GM12878 (cell line): ENCODE measurements at regions not wholly inside any gene's neighbourhood (a gene's known extent, or its start where the extent isn't known, plus 50 kb on each side); places are given as distances from the start of the nearest gene placed in this dataset.

Source experiments
- ATAC-seq: fragments of 200-7000 bp; cut with Tn5 transposase; 3 replicates; pipeline ENCODE4 v1.9.1; 2020; ENCODE audit warnings: mild to moderate bottlenecking, moderate library complexity
- BruUV-seq: library from RNA; stranded (reverse); fragments of 400-500 nt; replicated peaks from 2 replicates; lab custom pipeline; 2021; lab: Mats Ljungman, UMichigan
- CTCF ChIA-PET: fragments of 300-600 bp; sonication (Branson Sonifier 250); formaldehyde crosslinking; extraction: SDS; loops from one replicate; lab custom pipeline; 2021; ENCODE audit warnings: inconsistent platforms; lab: Yijun Ruan, JAX
- POLR2A ChIA-PET: fragments of 350-600 bp; formaldehyde crosslinking; extraction: SDS; loops from one replicate; lab custom pipeline; 2021; ENCODE audit warnings: inconsistent platforms; lab: Charles Lee
- RAD21 ChIA-PET: fragments of 300-600 bp; sonication (Branson Sonifier 250); formaldehyde crosslinking; loops from one replicate; lab custom pipeline; 2023; ENCODE audit warnings: antibody characterized with exemption; ENCODE audit not compliant: unreplicated experiment; lab: Charles Lee
- SMC1A ChIA-PET: fragments of 300-600 bp; sonication (Branson Sonifier 250); formaldehyde crosslinking; loops from one replicate; lab custom pipeline; 2023; ENCODE audit not compliant: unreplicated experiment, uncharacterized antibody; lab: Charles Lee
- DNase-seq: peaks from one replicate; pipeline ENCODE4 v3.0.0-alpha.2; 2011; ENCODE audit warnings: low read depth, low spot score
- FAIRE-seq: peaks from 3 replicates; lab custom pipeline; 2011; peaks lifted over from hg19 to GRCh38; lab: Jason Lieb, UNC
- H2AFZ ChIP-seq: 2 replicates; pipeline ENCODE4 v1.6.0; 2011; ENCODE audit warnings: low read depth, low read length, control low read depth; ENCODE audit not compliant: control insufficient read depth
- H3K27ac ChIP-seq: 2 replicates; pipeline ENCODE4 v1.5.1; 2011; ENCODE audit warnings: control low read depth; ENCODE audit not compliant: control insufficient read depth, insufficient read depth
- H3K27me3 ChIP-seq, 2 experiments: replicated peaks in 1 of 2; 2 replicates each; pipeline versions ENCODE4 v1.6.0 to v1.6.1; 2011; ENCODE audit warnings: low read length in 1 of 2; ENCODE audit not compliant: control insufficient read depth in 2 of 2, insufficient read depth in 2 of 2
- H3K36me3 ChIP-seq, 2 experiments: 2 replicates each; pipeline ENCODE4 v1.5.1; 2011; ENCODE audit warnings: low read length in 1 of 2; ENCODE audit not compliant: control insufficient read depth in 2 of 2, insufficient read depth in 2 of 2
- H3K4me1 ChIP-seq: 2 replicates; pipeline ENCODE4 v1.6.1; 2011; ENCODE audit warnings: mild to moderate bottlenecking, low read length, moderate library complexity, mixed read lengths; ENCODE audit not compliant: control insufficient read depth, insufficient read depth
- H3K4me2 ChIP-seq: 2 replicates; pipeline ENCODE4 v1.6.0; 2011; ENCODE audit warnings: control low read depth; ENCODE audit not compliant: control insufficient read depth, insufficient read depth
- H3K4me3 ChIP-seq: fragments of 200-600 bp; sonication (generic); 2 replicates; pipeline ENCODE4 v1.5.1; 2016
- H3K79me2 ChIP-seq: 2 replicates; pipeline ENCODE4 v1.6.0; 2011; ENCODE audit warnings: low read length; ENCODE audit not compliant: control insufficient read depth, insufficient read depth
- H3K9ac ChIP-seq: 2 replicates; pipeline ENCODE4 v1.8.0; 2011; ENCODE audit warnings: low read length, control low read depth, mixed read lengths; ENCODE audit not compliant: control insufficient read depth, insufficient read depth
- H3K9me3 ChIP-seq: replicated peaks from 3 replicates; pipeline ENCODE4 v1.5.1; 2011; ENCODE audit warnings: mild to moderate bottlenecking, low read length; ENCODE audit not compliant: control insufficient read depth, insufficient read depth
- H4K20me1 ChIP-seq: 2 replicates; pipeline ENCODE4 v1.6.0; 2011; ENCODE audit not compliant: control insufficient read depth, insufficient read depth
- CREM ChIP-seq: IDR thresholded peaks from 2 replicates; pipeline ENCODE4 v1.6.1; 2014; ENCODE audit warnings: antibody characterized with exemption, low read depth
- EP300 ChIP-seq, 2 experiments: fragments of 150-350 bp in 1 of 2; IDR thresholded peaks; 2 replicates each; pipeline ENCODE4 v1.6.1; 2011 to 2012; ENCODE audit warnings: low read depth in 2 of 2, low read length in 2 of 2, borderline replicate concordance in 1 of 2, improper control_type of control experiment in 1 of 2, inconsistent platforms in 1 of 2; ENCODE audit not compliant: control insufficient read depth in 1 of 2
- FOXK2 ChIP-seq: fragments of 450-650 bp; IDR thresholded peaks from 2 replicates; pipeline ENCODE4 v1.6.1; 2017; ENCODE audit warnings: mild to moderate bottlenecking, moderate library complexity
- HDAC6 ChIP-seq: fragments of 200-600 bp; sonication (generic); IDR thresholded peaks from one replicate; pipeline ENCODE4 v1.8.0; 2017; ENCODE audit warnings: antibody characterized with exemption; ENCODE audit not compliant: unreplicated experiment
- IKZF2 ChIP-seq, 2 experiments: fragments of 450-650 bp; IDR thresholded peaks; 2 replicates each; pipeline ENCODE4 v1.6.1; 2017; ENCODE audit warnings: mild to moderate bottlenecking in 2 of 2, moderate library complexity in 2 of 2
- IRF4 ChIP-seq: IDR thresholded peaks from 2 replicates; pipeline ENCODE4 v1.6.1; 2011; ENCODE audit warnings: low read depth, low read length
- JUND ChIP-seq: IDR thresholded peaks from 2 replicates; pipeline ENCODE4 v1.6.1; 2012; ENCODE audit warnings: low read depth, mild to moderate bottlenecking, low read length, improper control_type of control experiment, moderate library complexity
- MTA3 ChIP-seq: IDR thresholded peaks from 2 replicates; pipeline ENCODE4 v1.6.1; 2012; ENCODE audit warnings: low read length, inconsistent platforms, borderline replicate concordance
- NR2C2 ChIP-seq: IDR thresholded peaks from 2 replicates; pipeline ENCODE4 v1.6.1; 2011; ENCODE audit warnings: borderline replicate concordance, low read depth; ENCODE audit not compliant: control insufficient read depth, insufficient read length
- PAX8 ChIP-seq: fragments of 450-650 bp; IDR thresholded peaks from 2 replicates; pipeline ENCODE4 v1.6.1; 2017; ENCODE audit warnings: mild to moderate bottlenecking, moderate library complexity
- SIN3A ChIP-seq: IDR thresholded peaks from 2 replicates; pipeline ENCODE4 v1.6.1; 2012; ENCODE audit warnings: low read depth, low read length, improper control_type of control experiment
- SMC3 ChIP-seq: IDR thresholded peaks from 2 replicates; pipeline ENCODE4 v1.6.1; 2011; ENCODE audit warnings: low read length, improper control_type of control experiment, borderline replicate concordance
- YY1 ChIP-seq: IDR thresholded peaks from 2 replicates; pipeline ENCODE4 v1.6.1; 2011; ENCODE audit warnings: low read depth, mild to moderate bottlenecking, low read length
- ZNF622 ChIP-seq: fragments of 450-650 bp; IDR thresholded peaks from 2 replicates; pipeline ENCODE4 v1.6.1; 2017; ENCODE audit warnings: mild to moderate bottlenecking, inconsistent platforms
- WGBS: methylation state at CpG from one replicate; pipeline ENCODE4 v1.1.6; 2016; ENCODE audit warnings: low lambda C conversion rate; ENCODE audit not compliant: insufficient replicate concordance, insufficient coverage; ENCODE audit errors: missing lambda C conversion rate; 5-methylcytosine and 5-hydroxymethylcytosine counted together
- in situ Hi-C: fragments of 300-500 bp; cut with MboI; formaldehyde crosslinking; loops from 9 replicates; pipeline ENCODE4 v1.14.3; 2018; ENCODE audit warnings: mixed read lengths
- intact Hi-C: fragments of 100-400 bp; cut with micrococcal nuclease; formaldehyde crosslinking; loops from one replicate; pipeline ENCODE4 v1.14.2; 2022; ENCODE audit not compliant: unreplicated experiment
- TF ChIP-seq, protein P1 (sequence below): fragments of 150-350 bp; IDR thresholded peaks from 2 replicates; pipeline ENCODE4 v1.6.1; 2016; ENCODE audit warnings: low read depth, low read length
- TF ChIP-seq, protein P2 (sequence below): IDR thresholded peaks from 2 replicates; pipeline ENCODE4 v1.6.1; 2012; ENCODE audit warnings: low read depth, low read length, improper control_type of control experiment

DNA sequence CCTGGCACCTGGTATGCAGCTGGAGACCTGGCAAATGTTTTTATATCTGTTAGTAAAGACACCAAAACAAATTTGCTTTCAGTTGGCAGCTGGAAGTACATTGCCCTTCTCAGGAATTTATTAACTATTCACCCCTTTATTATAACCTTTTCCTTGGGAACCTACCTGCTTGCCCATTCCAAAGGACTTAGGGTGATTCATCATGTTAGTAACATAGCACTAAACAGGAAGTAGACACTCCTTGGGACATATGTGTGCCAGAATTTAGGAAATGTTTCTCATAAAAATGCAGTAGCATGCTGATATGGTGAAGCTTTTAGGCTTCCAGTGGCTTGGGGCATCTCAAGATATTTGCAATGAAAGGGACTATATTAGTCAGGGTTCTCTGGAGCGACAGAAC is 184.2 kb downstream of the DMAC1 start:
- BruUV-seq, result no TSS peak
- intact Hi-C loops (no loop called here), in situ Hi-C loops (no loop called here)
- POLR2A ChIA-PET, result no interaction called here
- Histone ChIP-seq H3K4me2 (no peak overlapping the region), H3K27ac (no peak overlapping the region), H3K4me3 (no peak overlapping the region), H3K36me3 (no peaks in the 10 kb centered on the region), H3K79me2 (no peaks in the 10 kb centered on the region), H2AFZ (no peak overlapping the region), H3K9me3 (no peaks in the 10 kb centered on the region), H4K20me1 (no peaks in the 10 kb centered on the region)
- no peak for ATAC-seq
- CTCF ChIA-PET, result no interaction called here
- RAD21 ChIA-PET, result no interaction called here
- DNase-seq, result no peak
- SMC1A ChIA-PET, result no interaction called here
- no peak for FAIRE-seq
- TF ChIP-seq HDAC6 (no peak), ZNF622 (no peak), SMC3 (no peak)
- TF ChIP-seq, protein P1, sequence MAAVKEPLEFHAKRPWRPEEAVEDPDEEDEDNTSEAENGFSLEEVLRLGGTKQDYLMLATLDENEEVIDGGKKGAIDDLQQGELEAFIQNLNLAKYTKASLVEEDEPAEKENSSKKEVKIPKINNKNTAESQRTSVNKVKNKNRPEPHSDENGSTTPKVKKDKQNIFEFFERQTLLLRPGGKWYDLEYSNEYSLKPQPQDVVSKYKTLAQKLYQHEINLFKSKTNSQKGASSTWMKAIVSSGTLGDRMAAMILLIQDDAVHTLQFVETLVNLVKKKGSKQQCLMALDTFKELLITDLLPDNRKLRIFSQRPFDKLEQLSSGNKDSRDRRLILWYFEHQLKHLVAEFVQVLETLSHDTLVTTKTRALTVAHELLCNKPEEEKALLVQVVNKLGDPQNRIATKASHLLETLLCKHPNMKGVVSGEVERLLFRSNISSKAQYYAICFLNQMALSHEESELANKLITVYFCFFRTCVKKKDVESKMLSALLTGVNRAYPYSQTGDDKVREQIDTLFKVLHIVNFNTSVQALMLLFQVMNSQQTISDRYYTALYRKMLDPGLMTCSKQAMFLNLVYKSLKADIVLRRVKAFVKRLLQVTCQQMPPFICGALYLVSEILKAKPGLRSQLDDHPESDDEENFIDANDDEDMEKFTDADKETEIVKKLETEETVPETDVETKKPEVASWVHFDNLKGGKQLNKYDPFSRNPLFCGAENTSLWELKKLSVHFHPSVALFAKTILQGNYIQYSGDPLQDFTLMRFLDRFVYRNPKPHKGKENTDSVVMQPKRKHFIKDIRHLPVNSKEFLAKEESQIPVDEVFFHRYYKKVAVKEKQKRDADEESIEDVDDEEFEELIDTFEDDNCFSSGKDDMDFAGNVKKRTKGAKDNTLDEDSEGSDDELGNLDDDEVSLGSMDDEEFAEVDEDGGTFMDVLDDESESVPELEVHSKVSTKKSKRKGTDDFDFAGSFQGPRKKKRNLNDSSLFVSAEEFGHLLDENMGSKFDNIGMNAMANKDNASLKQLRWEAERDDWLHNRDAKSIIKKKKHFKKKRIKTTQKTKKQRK, result no peak
- TF ChIP-seq, all 136 proteins: peak for 0
- WGBS, result 0% methylated on average over 1 of the region's 1 CpG
- Histone ChIP-seq H3K9ac (no peak overlapping the region), H3K4me1 (no peaks in the 10 kb centered on the region), H3K27me3 (no peaks in the 10 kb centered on the region)

DNA sequence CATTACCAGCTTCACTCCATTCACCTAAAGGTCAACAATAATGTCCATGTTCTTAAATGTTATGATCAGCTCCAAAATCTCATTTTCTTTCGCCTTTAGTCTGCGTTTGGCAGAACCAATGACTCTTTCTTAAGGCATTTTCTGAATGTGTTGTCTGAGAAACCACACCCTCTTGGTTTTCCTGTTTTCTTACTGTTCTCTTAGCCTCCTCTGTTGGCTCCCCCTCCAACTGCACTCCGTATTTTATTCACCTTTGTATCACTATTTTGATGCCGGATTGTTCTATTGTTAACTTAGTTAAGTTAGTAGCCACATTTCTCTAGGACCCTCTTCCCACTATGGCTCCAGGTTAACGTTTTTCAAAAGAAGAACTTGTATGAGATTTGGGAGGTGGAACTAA is 185.6 kb downstream of the DMAC1 start:
- 12% methylated on average over 5 of the region's 5 CpGs for WGBS
- SMC1A ChIA-PET, result no interaction called here
- Histone ChIP-seq H3K36me3 (no peaks in the 10 kb centered on the region), H3K79me2 (no peaks in the 10 kb centered on the region), H3K4me2 (no peak overlapping the region), H3K4me1 (no peaks in the 10 kb centered on the region), H3K9me3 (no peaks in the 10 kb centered on the region), H3K27me3 (no peaks in the 10 kb centered on the region), H4K20me1 (no peaks in the 10 kb centered on the region), H2AFZ (no peak overlapping the region), H3K27ac (no peak overlapping the region), H3K9ac (no peak overlapping the region), H3K4me3 (no peak overlapping the region)
- RAD21 ChIA-PET, result no interaction called here
- POLR2A ChIA-PET, result no interaction called here
- FAIRE-seq (no peak), ATAC-seq (no peak), DNase-seq (no peak)
- no peak for TF ChIP-seq IRF4
- TF ChIP-seq FOXK2, result no peak
- TF ChIP-seq MTA3, result no peak
- TF ChIP-seq CREM, result no peak
- no peak for TF ChIP-seq PAX8
- no peak for TF ChIP-seq YY1
- TF ChIP-seq, protein P2, sequence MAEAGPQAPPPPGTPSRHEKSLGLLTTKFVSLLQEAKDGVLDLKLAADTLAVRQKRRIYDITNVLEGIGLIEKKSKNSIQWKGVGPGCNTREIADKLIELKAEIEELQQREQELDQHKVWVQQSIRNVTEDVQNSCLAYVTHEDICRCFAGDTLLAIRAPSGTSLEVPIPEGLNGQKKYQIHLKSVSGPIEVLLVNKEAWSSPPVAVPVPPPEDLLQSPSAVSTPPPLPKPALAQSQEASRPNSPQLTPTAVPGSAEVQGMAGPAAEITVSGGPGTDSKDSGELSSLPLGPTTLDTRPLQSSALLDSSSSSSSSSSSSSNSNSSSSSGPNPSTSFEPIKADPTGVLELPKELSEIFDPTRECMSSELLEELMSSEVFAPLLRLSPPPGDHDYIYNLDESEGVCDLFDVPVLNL, result no peak
- TF ChIP-seq SIN3A, result no peak
- no peak for TF ChIP-seq JUND
- no peak for TF ChIP-seq IKZF2 (IDR thresholded peaks at IDR 0.05)
- TF ChIP-seq EP300 (IDR thresholded peaks at IDR 0.05; ENCODE audit: borderline replicate concordance in 1 of 2, control insufficient read depth in 1 of 2, low read depth in 2 of 2, low read length in 2 of 2), result no peak
- TF ChIP-seq NR2C2, result no peak
- intact Hi-C loops, result no loop called here
- in situ Hi-C loops, result no loop called here
- CTCF ChIA-PET, result no interaction called here
- no TSS peak for BruUV-seq
